Natural killer cell (primary cell): ENCODE measurements at regions not wholly inside any gene's neighbourhood (a gene's known extent, or its start where the extent isn't known, plus 50 kb on each side); places are given as distances from the start of the nearest gene placed in this dataset.

Source experiments
- ATAC-seq, 3 donors: fragments of 150-1000 bp in 2 of 3; fragments of 200-7000 bp in 1 of 3; cut with Tn5 transposase; 1 replicate in 1 of 3; 2 replicates in 2 of 3; pipeline ENCODE4 v1.10.0; 2021; ENCODE audit warnings: mild to moderate bottlenecking in 2 of 3, moderate library complexity in 2 of 3
- DNase-seq, 2 donors: peaks; one replicate each; pipeline versions ENCODE4 v3.0.0 to v3.0.0-alpha.2; 2013 to 2021; ENCODE audit warnings: mixed read lengths in 1 of 2
- H3K27ac ChIP-seq: one replicate; pipeline ENCODE4 v1.5.1; 2013; ENCODE audit warnings: mild to moderate bottlenecking, low read length
- H3K27me3 ChIP-seq: one replicate; pipeline ENCODE4 v1.6.1; 2013; ENCODE audit warnings: low read length; ENCODE audit not compliant: control insufficient read depth, insufficient read depth
- H3K36me3 ChIP-seq: one replicate; pipeline ENCODE4 v1.6.1; 2013; ENCODE audit warnings: low read length; ENCODE audit not compliant: control insufficient read depth, insufficient read depth
- H3K4me1 ChIP-seq: one replicate; pipeline ENCODE4 v1.6.1; 2013; ENCODE audit warnings: low read length; ENCODE audit not compliant: control insufficient read depth, insufficient read depth
- H3K4me3 ChIP-seq: one replicate; pipeline ENCODE4 v1.5.1; 2013; ENCODE audit warnings: low read length
- H3K9me3 ChIP-seq: one replicate; pipeline ENCODE4 v1.6.1; 2013; ENCODE audit warnings: low read length; ENCODE audit not compliant: control insufficient read depth, insufficient read depth
- H3K27ac Mint-ChIP-seq, 2 donors: one replicate each; pipeline ENCODE4 v1.8.0; 2022; ENCODE audit warnings: mild to moderate bottlenecking in 2 of 2, mixed read lengths in 2 of 2, moderate library complexity in 1 of 2
- H3K27me3 Mint-ChIP-seq, 2 donors: one replicate each; pipeline ENCODE4 v1.8.0; 2022; ENCODE audit warnings: low read depth in 2 of 2, mixed read lengths in 2 of 2
- H3K36me3 Mint-ChIP-seq: one replicate; pipeline ENCODE4 v1.8.0; 2022; ENCODE audit warnings: mixed read lengths
- H3K4me1 Mint-ChIP-seq, 2 donors: one replicate each; pipeline ENCODE4 v1.8.0; 2022; ENCODE audit warnings: mixed read lengths in 2 of 2
- H3K4me3 Mint-ChIP-seq: one replicate; pipeline ENCODE4 v1.8.0; 2022; ENCODE audit warnings: mild to moderate bottlenecking, moderate library complexity, mixed read lengths
- H3K9me3 Mint-ChIP-seq, 2 donors: one replicate each; pipeline ENCODE4 v1.8.0; 2022; ENCODE audit warnings: mixed read lengths in 2 of 2
- WGBS: methylation state at CpG from one replicate; pipeline ENCODE4 v1.1.7; 2013; ENCODE audit warnings: missing lambda C conversion rate; ENCODE audit not compliant: insufficient coverage; 5-methylcytosine and 5-hydroxymethylcytosine counted together
- intact Hi-C: fragments of 100-400 bp; cut with micrococcal nuclease; formaldehyde crosslinking; loops from one replicate; pipeline ENCODE4 v1.14.2; 2022
- TF ChIP-seq, protein P1 (sequence below): fragments of 200-600 bp; IDR thresholded peaks from one replicate; pipeline ENCODE4 v1.8.0; 2022; ENCODE audit warnings: antibody characterized with exemption

- Mint-ChIP-seq H3K27ac (no peak overlapping the region), H3K27me3 (no peaks in the 10 kb centered on the region), H3K36me3 (no peaks in the 10 kb centered on the region), H3K4me3 (no peak overlapping the region), H3K9me3 (peaks cover 5 to 8% of the 10 kb centered on the region in 2 donors), H3K4me1 (no peaks in the 10 kb centered on the region)
- Histone ChIP-seq H3K4me1 (no peaks in the 10 kb centered on the region), H3K9me3 (no peaks in the 10 kb centered on the region), H3K4me3 (no peak overlapping the region), H3K36me3 (no peaks in the 10 kb centered on the region), H3K27ac (no peak overlapping the region), H3K27me3 (no peaks in the 10 kb centered on the region)
- WGBS: 72% methylated on average over 5 of the region's 6 CpGs
- DNase-seq: no peak
- intact Hi-C loops: no loop called here
- ATAC-seq: no peak
- TF ChIP-seq, protein P1, sequence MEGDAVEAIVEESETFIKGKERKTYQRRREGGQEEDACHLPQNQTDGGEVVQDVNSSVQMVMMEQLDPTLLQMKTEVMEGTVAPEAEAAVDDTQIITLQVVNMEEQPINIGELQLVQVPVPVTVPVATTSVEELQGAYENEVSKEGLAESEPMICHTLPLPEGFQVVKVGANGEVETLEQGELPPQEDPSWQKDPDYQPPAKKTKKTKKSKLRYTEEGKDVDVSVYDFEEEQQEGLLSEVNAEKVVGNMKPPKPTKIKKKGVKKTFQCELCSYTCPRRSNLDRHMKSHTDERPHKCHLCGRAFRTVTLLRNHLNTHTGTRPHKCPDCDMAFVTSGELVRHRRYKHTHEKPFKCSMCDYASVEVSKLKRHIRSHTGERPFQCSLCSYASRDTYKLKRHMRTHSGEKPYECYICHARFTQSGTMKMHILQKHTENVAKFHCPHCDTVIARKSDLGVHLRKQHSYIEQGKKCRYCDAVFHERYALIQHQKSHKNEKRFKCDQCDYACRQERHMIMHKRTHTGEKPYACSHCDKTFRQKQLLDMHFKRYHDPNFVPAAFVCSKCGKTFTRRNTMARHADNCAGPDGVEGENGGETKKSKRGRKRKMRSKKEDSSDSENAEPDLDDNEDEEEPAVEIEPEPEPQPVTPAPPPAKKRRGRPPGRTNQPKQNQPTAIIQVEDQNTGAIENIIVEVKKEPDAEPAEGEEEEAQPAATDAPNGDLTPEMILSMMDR: no peak
Observed at GRCh38 chr3:65178703-65179102, 490.9 kb upstream of the ADAMTS9 start.

DNA sequence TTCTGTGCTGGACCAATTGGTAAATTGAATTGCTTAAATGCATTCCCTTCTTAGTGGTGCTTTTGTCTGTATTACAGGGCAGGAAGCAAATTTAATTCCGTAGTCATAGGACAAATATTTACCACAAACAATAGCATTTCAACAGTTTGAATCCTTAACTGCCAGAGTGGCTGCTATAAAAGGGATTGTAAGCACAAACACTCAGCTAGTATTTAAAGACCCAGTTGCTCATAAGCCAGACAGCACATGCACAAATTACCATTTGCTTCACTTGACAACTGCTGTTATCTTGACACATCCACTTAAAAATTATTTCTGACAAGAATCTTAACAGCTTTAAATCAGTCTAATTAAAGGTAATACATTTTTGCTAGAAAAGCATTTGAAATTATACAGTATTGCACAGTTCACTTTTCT is 490.2 kb upstream of the ADAMTS9 start:
- no peak for DNase-seq
- peaks cover 7 to 8% of the 10 kb centered on the region in 2 donors for H3K9me3 Mint-ChIP-seq
- no peak overlapping the region for H3K4me3 ChIP-seq
- WGBS: 78% methylated on average over 1 of the region's 1 CpG
- no peak overlapping the region for H3K4me3 Mint-ChIP-seq
- H3K36me3 ChIP-seq: no peaks in the 10 kb centered on the region
- no peak overlapping the region for H3K27ac ChIP-seq
- no peaks in the 10 kb centered on the region for H3K9me3 ChIP-seq
- intact Hi-C loops: no loop called here
- H3K27me3 Mint-ChIP-seq: no peaks in the 10 kb centered on the region
- H3K36me3 Mint-ChIP-seq: no peaks in the 10 kb centered on the region
- H3K4me1 Mint-ChIP-seq: no peaks in the 10 kb centered on the region
- no peak for ATAC-seq
- H3K27me3 ChIP-seq: no peaks in the 10 kb centered on the region
- H3K27ac Mint-ChIP-seq: no peak overlapping the region
- TF ChIP-seq, protein P1: no peak
- H3K4me1 ChIP-seq: no peaks in the 10 kb centered on the region

- H3K27me3 ChIP-seq: no peaks in the 10 kb centered on the region
- no peaks in the 10 kb centered on the region for H3K4me1 ChIP-seq
- H3K4me3 ChIP-seq: no peak overlapping the region
- Mint-ChIP-seq H3K9me3 (peaks cover 7 to 8% of the 10 kb centered on the region in 2 donors), H3K4me3 (no peak overlapping the region), H3K4me1 (no peaks in the 10 kb centered on the region), H3K27ac (no peak overlapping the region), H3K36me3 (no peaks in the 10 kb centered on the region), H3K27me3 (no peaks in the 10 kb centered on the region)
- no peak overlapping the region for H3K27ac ChIP-seq
- intact Hi-C loops: no loop called here
- DNase-seq: no peak
- no peaks in the 10 kb centered on the region for H3K9me3 ChIP-seq
- no peak for ATAC-seq
- TF ChIP-seq, protein P1: no peak
- no peaks in the 10 kb centered on the region for H3K36me3 ChIP-seq
- 59% methylated on average over 1 of the region's 2 CpGs for WGBS
Observed at GRCh38 chr3:65174713-65175112, 486.9 kb upstream of the ADAMTS9 start.

GRCh38 chr3:65173841-65174240 is 486.0 kb upstream of the ADAMTS9 start:
- TF ChIP-seq, protein P1: no peak
- Mint-ChIP-seq H3K36me3 (no peaks in the 10 kb centered on the region), H3K4me1 (no peaks in the 10 kb centered on the region), H3K9me3 (peaks cover 0 to 4% of the 10 kb centered on the region in 2 donors), H3K27me3 (no peaks in the 10 kb centered on the region), H3K4me3 (no peak overlapping the region), H3K27ac (no peak overlapping the region)
- DNase-seq (no peak), ATAC-seq (no peak)
- H3K9me3 ChIP-seq: no peaks in the 10 kb centered on the region
- no peak overlapping the region for H3K27ac ChIP-seq
- no peak overlapping the region for H3K4me3 ChIP-seq
- intact Hi-C loops: no loop called here
- H3K4me1 ChIP-seq: no peaks in the 10 kb centered on the region
- no peaks in the 10 kb centered on the region for H3K36me3 ChIP-seq
- 59% methylated on average over 1 of the region's 2 CpGs for WGBS
- H3K27me3 ChIP-seq: no peaks in the 10 kb centered on the region
